Fibroblast of the conjunctiva (primary cell): ENCODE measurements at regions not wholly inside any gene's neighbourhood (a gene's known extent, or its start where the extent isn't known, plus 50 kb on each side); places are given as distances from the start of the nearest gene placed in this dataset.
"Not testable (repeated sequence)": the region's sequence is repeated elsewhere in the genome, so short reads cannot be mapped to it uniquely, and the experiment has no call there.

Source experiments
- DNase-seq: peaks from one replicate; pipeline ENCODE4 v3.0.0-alpha.2; 2010; ENCODE audit warnings: low read depth

GRCh38 chr5:67549296-67549618 lies 352.7 kb upstream of the CD180 start:
- no peak for DNase-seq

- no peak for DNase-seq
Measured at GRCh38 chr5:67548520-67549295, 352.1 kb upstream of the CD180 start.

GRCh38 chr5:67547682-67548081 lies 351.1 kb upstream of the CD180 start:
- DNase-seq: no peak

GRCh38 chr5:67544942-67545341 lies 348.3 kb upstream of the CD180 start:
- not testable (repeated sequence) for DNase-seq

- DNase-seq: peak; percentile 17
Measured at GRCh38 chr5:67543720-67544270, 347.2 kb upstream of the CD180 start.

GRCh38 chr5:67542479-67542878 lies 345.9 kb upstream of the CD180 start:
- no peak for DNase-seq

GRCh38 chr5:67541875-67542274 lies 345.3 kb upstream of the CD180 start:
- DNase-seq: no peak

- no peak for DNase-seq
Measured at GRCh38 chr5:67538855-67539506, 342.4 kb upstream of the CD180 start.

GRCh38 chr5:67537439-67538148 lies 341.0 kb upstream of the CD180 start:
- no peak for DNase-seq

- DNase-seq: no peak
Measured at GRCh38 chr5:67536866-67537265, 340.3 kb upstream of the CD180 start.

GRCh38 chr5:67530609-67531255 lies 334.1 kb upstream of the CD180 start:
- DNase-seq: no peak

- no peak for DNase-seq
Measured at GRCh38 chr5:67528953-67529352, 332.4 kb upstream of the CD180 start.

- DNase-seq: no peak
Measured at GRCh38 chr5:67526793-67527192, 330.2 kb upstream of the CD180 start.

- no peak for DNase-seq
Measured at GRCh38 chr5:67520161-67520908, 323.7 kb upstream of the CD180 start.

GRCh38 chr5:67518227-67518626 lies 321.6 kb upstream of the CD180 start:
- DNase-seq: no peak

- DNase-seq: peak; percentile 79
Measured at GRCh38 chr5:67516948-67517565, 320.5 kb upstream of the CD180 start.

- no peak for DNase-seq
Measured at GRCh38 chr5:67515762-67516161, 319.2 kb upstream of the CD180 start.

- DNase-seq: no peak
Measured at GRCh38 chr5:67515020-67515689, 318.6 kb upstream of the CD180 start.

GRCh38 chr5:67512758-67513157 lies 316.2 kb upstream of the CD180 start:
- DNase-seq: no peak

GRCh38 chr5:67511911-67512310 lies 315.3 kb upstream of the CD180 start:
- no peak for DNase-seq

GRCh38 chr5:67510204-67510603 lies 313.6 kb upstream of the CD180 start:
- DNase-seq: no peak
